ENCODE measurements at regions not wholly inside any gene's neighbourhood (a gene's known extent, or its start where the extent isn't known, plus 50 kb on each side); places are given as distances from the start of the nearest gene placed in this dataset.

DNA sequence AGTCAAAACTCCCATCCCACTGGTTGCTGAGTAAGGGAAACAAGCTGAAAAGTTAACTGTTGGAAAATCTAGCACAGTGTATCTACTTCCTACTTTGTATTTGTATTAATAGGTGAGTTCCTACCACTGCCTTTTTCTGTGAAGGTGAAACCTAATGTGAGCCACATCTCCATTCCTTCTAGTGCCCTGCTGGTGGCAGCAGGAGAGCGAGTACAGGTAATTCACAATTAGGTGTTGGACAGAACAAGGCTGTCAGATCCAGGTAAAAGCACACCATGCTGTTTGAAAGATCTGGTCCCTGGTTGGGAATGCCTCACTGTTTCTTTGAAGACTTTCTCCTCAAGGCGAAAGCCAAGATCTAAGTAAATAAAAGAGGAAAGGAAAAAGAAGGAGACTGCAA is 528.4 kb downstream of the PKHD1 start:
- Histone ChIP-seq H3K27ac (replicated peaks in 1 of 4) (no peak overlapping the region), H3K9me3 (no peaks in the 10 kb centered on the region), H3K4me1 (no peaks in the 10 kb centered on the region), H3K36me3 (no peaks in the 10 kb centered on the region), H3K27me3 (no peaks in the 10 kb centered on the region), H3K4me3 (no peak overlapping the region)
- WGBS = 68% methylated on average over 2 of the region's 2 CpGs
- DNase-seq (ENCODE audit: extremely low spot score) = no peak
- TF ChIP-seq, protein P1, sequence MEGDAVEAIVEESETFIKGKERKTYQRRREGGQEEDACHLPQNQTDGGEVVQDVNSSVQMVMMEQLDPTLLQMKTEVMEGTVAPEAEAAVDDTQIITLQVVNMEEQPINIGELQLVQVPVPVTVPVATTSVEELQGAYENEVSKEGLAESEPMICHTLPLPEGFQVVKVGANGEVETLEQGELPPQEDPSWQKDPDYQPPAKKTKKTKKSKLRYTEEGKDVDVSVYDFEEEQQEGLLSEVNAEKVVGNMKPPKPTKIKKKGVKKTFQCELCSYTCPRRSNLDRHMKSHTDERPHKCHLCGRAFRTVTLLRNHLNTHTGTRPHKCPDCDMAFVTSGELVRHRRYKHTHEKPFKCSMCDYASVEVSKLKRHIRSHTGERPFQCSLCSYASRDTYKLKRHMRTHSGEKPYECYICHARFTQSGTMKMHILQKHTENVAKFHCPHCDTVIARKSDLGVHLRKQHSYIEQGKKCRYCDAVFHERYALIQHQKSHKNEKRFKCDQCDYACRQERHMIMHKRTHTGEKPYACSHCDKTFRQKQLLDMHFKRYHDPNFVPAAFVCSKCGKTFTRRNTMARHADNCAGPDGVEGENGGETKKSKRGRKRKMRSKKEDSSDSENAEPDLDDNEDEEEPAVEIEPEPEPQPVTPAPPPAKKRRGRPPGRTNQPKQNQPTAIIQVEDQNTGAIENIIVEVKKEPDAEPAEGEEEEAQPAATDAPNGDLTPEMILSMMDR (IDR thresholded peaks at IDR 0.05) = no peak
- TF ChIP-seq POLR2AphosphoS5 (IDR thresholded peaks at IDR 0.05) = no peak
- no peak for TF ChIP-seq POLR2A (IDR thresholded peaks at IDR 0.05; ENCODE audit: low read depth)
- TF ChIP-seq EP300 (IDR thresholded peaks at IDR 0.05) = no peak
- intact Hi-C loops (cut with DNase I) = no loop called here

GRCh38 chr6:51562198-51562597 is 525.2 kb downstream of the PKHD1 start:
- TF ChIP-seq POLR2A (IDR thresholded peaks at IDR 0.05; ENCODE audit: low read depth) (no peak), EP300 (IDR thresholded peaks at IDR 0.05) (no peak), POLR2AphosphoS5 (IDR thresholded peaks at IDR 0.05) (no peak)
- TF ChIP-seq, protein P1 (IDR thresholded peaks at IDR 0.05) = no peak
- 50% methylated on average over 1 of the region's 1 CpG for WGBS
- intact Hi-C loops (cut with DNase I) = no loop called here
- H3K4me3 ChIP-seq = no peak overlapping the region
- no peak for DNase-seq (ENCODE audit: extremely low spot score)
- no peaks in the 10 kb centered on the region for H3K4me1 ChIP-seq
- H3K9me3 ChIP-seq = no peaks in the 10 kb centered on the region
- no peak overlapping the region for H3K27ac ChIP-seq (replicated peaks in 1 of 4)
- no peaks in the 10 kb centered on the region for H3K36me3 ChIP-seq
- no peaks in the 10 kb centered on the region for H3K27me3 ChIP-seq

Small RNA genes in the stretch of these regions (small RNA-seq; reads per million reads assigned to genes)
- 0 to 0.19 (median 0.08) reads per million in 3 donors for gene RF00572
